Karpas-422 (cell line): ENCODE measurements at regions not wholly inside any gene's neighbourhood (a gene's known extent, or its start where the extent isn't known, plus 50 kb on each side); places are given as distances from the start of the nearest gene placed in this dataset.

Experiments used
- DNase-seq: peaks from one replicate; pipeline ENCODE4 v3.0.0-alpha.2; 2015
- H2AFZ ChIP-seq: fragments of 200-600 bp; sonication (generic); 2 replicates; pipeline ENCODE4 v1.6.1; 2014; ENCODE audit warnings: antibody characterized with exemption, low read length, mixed read lengths
- H3K27ac ChIP-seq: fragments of 200-600 bp; sonication (generic); 2 replicates; pipeline ENCODE4 v1.5.1; 2014; ENCODE audit warnings: mild to moderate bottlenecking, low read length, moderate library complexity
- H3K27me3 ChIP-seq: fragments of 200-600 bp; sonication (generic); 2 replicates; pipeline ENCODE4 v1.6.1; 2014; ENCODE audit warnings: low read length, mixed read lengths
- H3K36me3 ChIP-seq: fragments of 200-600 bp; sonication (generic); 2 replicates; pipeline ENCODE4 v1.6.1; 2014; ENCODE audit warnings: low read length, mixed read lengths; ENCODE audit not compliant: insufficient read depth
- H3K4me1 ChIP-seq: fragments of 200-600 bp; sonication (generic); 2 replicates; pipeline ENCODE4 v1.6.1; 2014; ENCODE audit warnings: mild to moderate bottlenecking, low read length, mixed read lengths
- H3K4me2 ChIP-seq: fragments of 200-600 bp; sonication (generic); 2 replicates; pipeline ENCODE4 v1.6.1; 2014; ENCODE audit warnings: low read length, low read depth, mild to moderate bottlenecking; ENCODE audit not compliant: poor library complexity, severe bottlenecking
- H3K4me3 ChIP-seq: fragments of 200-600 bp; sonication (generic); 2 replicates; pipeline ENCODE4 v1.5.1; 2014; ENCODE audit warnings: mild to moderate bottlenecking, antibody characterized with exemption, low read length, mixed read lengths
- H3K79me2 ChIP-seq: fragments of 200-600 bp; sonication (generic); 2 replicates; pipeline ENCODE4 v1.6.1; 2014; ENCODE audit warnings: mild to moderate bottlenecking, low read length, mixed read lengths
- H3K9ac ChIP-seq: fragments of 200-600 bp; sonication (generic); 2 replicates; pipeline ENCODE4 v1.6.0; 2014; ENCODE audit warnings: low read length
- H3K9me2 ChIP-seq: fragments of 200-600 bp; sonication (generic), shearing (Covaris generic); replicated peaks from 2 replicates; pipeline ENCODE4 v1.6.0; 2014; ENCODE audit warnings: mild to moderate bottlenecking, low read length, moderate library complexity; ENCODE audit not compliant: insufficient read depth
- H3K9me3 ChIP-seq: fragments of 300-700, 200-600 bp; sonication (generic); 2 replicates; pipeline ENCODE4 v1.6.1; 2014; ENCODE audit warnings: low read length, mixed read lengths
- H4K20me1 ChIP-seq: fragments of 200-600 bp; sonication (generic); 2 replicates; pipeline ENCODE4 v1.6.1; 2014; ENCODE audit warnings: mild to moderate bottlenecking, antibody characterized with exemption, low read length, low read depth; ENCODE audit not compliant: insufficient read depth

- H3K4me1 ChIP-seq: no peaks in the 10 kb centered on the region
- H3K4me3 ChIP-seq: no peak overlapping the region
- no peak for DNase-seq
- no peaks in the 10 kb centered on the region for H4K20me1 ChIP-seq
- H3K36me3 ChIP-seq: no peaks in the 10 kb centered on the region
- no peaks in the 10 kb centered on the region for H3K27me3 ChIP-seq
- no peak overlapping the region for H3K27ac ChIP-seq
- H3K9me3 ChIP-seq: peaks cover 4% of the 10 kb centered on the region
- H3K9me2 ChIP-seq: no peaks in the 10 kb centered on the region
- H3K4me2 ChIP-seq: no peak overlapping the region
- H2AFZ ChIP-seq: no peak overlapping the region
- H3K79me2 ChIP-seq: no peaks in the 10 kb centered on the region
- H3K9ac ChIP-seq: no peak overlapping the region
These were observed 73.8 kb downstream of the DHRS2 start for GRCh38 chr14:23709923-23710322.

GRCh38 chr14:23712287-23712686, 76.1 kb downstream of the DHRS2 start:
- H3K9me2 ChIP-seq: no peaks in the 10 kb centered on the region
- H4K20me1 ChIP-seq: no peaks in the 10 kb centered on the region
- no peak overlapping the region for H3K9ac ChIP-seq
- DNase-seq: no peak
- H3K27me3 ChIP-seq: no peaks in the 10 kb centered on the region
- H3K4me1 ChIP-seq: no peaks in the 10 kb centered on the region
- H3K4me2 ChIP-seq: no peak overlapping the region
- H3K9me3 ChIP-seq: no peaks in the 10 kb centered on the region
- no peaks in the 10 kb centered on the region for H3K79me2 ChIP-seq
- H3K27ac ChIP-seq: no peak overlapping the region
- H3K36me3 ChIP-seq: no peaks in the 10 kb centered on the region
- no peak overlapping the region for H3K4me3 ChIP-seq
- H2AFZ ChIP-seq: no peak overlapping the region

DNA sequence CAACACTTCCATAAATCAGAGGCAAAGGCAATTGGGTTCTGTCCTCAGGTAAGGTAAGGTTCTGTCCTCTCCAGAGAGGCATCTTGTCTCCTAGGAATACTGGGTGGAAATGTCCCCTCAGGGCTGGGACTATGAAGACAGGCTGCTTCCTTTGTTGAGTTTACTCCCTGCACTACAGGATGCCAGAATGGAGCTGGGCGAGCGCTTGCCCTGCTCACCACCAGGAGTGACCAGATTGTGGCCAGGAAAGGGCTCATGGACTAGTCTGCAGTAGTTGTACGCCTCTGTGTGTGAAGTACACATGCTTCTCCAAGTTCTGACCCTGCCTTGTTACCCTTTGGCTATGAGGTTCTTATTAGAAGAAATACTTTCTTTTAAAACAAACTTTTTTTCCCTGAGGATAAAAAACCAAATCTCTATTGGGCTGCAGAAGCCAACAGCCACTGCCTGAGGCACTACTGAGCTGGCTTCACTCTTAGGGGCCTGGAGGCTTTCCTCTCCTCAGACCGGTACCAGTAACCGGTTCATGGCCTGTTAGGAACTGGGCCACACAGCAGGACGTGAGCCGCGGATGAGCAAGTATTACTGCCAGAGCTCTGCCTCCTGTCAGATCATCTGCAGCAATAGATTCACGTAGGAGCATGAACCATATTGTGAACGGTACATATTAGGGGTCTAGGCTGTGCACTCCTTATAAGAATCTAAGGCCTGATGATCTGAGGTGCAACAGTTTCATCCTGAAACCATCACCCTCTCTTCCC, 83.2 kb downstream of the DHRS2 start:
- DNase-seq: no peak
- Histone ChIP-seq H3K36me3 (no peaks in the 10 kb centered on the region), H3K4me3 (no peak overlapping the region), H3K9me3 (no peaks in the 10 kb centered on the region), H3K9ac (no peak overlapping the region), H2AFZ (no peak overlapping the region), H3K79me2 (no peaks in the 10 kb centered on the region), H4K20me1 (no peaks in the 10 kb centered on the region), H3K4me2 (no peak overlapping the region), H3K4me1 (no peaks in the 10 kb centered on the region), H3K9me2 (no peaks in the 10 kb centered on the region), H3K27ac (no peak overlapping the region), H3K27me3 (0 out of 2 replicates have a peak, but pooled peaks cover 3% of the 10 kb centered on the region)

- H3K27ac ChIP-seq: no peak overlapping the region
- no peak overlapping the region for H3K4me2 ChIP-seq
- H3K4me3 ChIP-seq: no peak overlapping the region
- no peak overlapping the region for H3K9ac ChIP-seq
- H3K9me2 ChIP-seq: no peaks in the 10 kb centered on the region
- 0 out of 2 replicates have a peak, but pooled peaks cover 3% of the 10 kb centered on the region for H3K27me3 ChIP-seq
- H4K20me1 ChIP-seq: no peaks in the 10 kb centered on the region
- no peak for DNase-seq
- no peaks in the 10 kb centered on the region for H3K4me1 ChIP-seq
- H2AFZ ChIP-seq: no peak overlapping the region
- no peaks in the 10 kb centered on the region for H3K9me3 ChIP-seq
- H3K36me3 ChIP-seq: no peaks in the 10 kb centered on the region
- H3K79me2 ChIP-seq: no peaks in the 10 kb centered on the region
These were observed 86.5 kb downstream of the DHRS2 start for GRCh38 chr14:23722675-23723074.

GRCh38 chr14:23723911-23724310, 87.7 kb downstream of the DHRS2 start:
- H3K4me1 ChIP-seq: no peaks in the 10 kb centered on the region
- no peak overlapping the region for H2AFZ ChIP-seq
- no peak for DNase-seq
- no peaks in the 10 kb centered on the region for H3K36me3 ChIP-seq
- no peaks in the 10 kb centered on the region for H4K20me1 ChIP-seq
- H3K9me3 ChIP-seq: no peaks in the 10 kb centered on the region
- no peaks in the 10 kb centered on the region for H3K9me2 ChIP-seq
- H3K4me3 ChIP-seq: no peak overlapping the region
- 0 out of 2 replicates have a peak, but pooled peaks cover 3% of the 10 kb centered on the region for H3K27me3 ChIP-seq
- no peak overlapping the region for H3K4me2 ChIP-seq
- H3K79me2 ChIP-seq: no peaks in the 10 kb centered on the region
- H3K9ac ChIP-seq: no peak overlapping the region
- H3K27ac ChIP-seq: no peak overlapping the region

DNA sequence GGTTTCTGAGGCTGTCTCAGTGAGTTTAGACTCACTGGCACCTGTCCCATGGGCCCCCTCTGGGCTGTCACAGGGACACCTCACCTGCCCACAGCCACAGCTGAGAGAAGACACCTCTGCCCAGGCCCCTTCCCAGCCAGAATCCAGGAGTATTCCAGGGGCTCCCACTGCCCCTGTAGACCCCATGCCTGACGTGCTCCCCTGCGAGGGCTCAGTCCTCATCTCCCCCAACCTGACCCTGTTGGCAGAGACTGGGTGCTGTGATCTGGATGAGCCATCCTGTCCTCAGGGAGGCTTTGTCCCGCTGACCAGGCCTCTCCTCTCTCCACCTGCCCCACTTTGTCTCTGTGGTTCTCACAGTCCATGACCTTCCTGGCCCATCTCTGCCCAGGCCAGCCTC, 89.4 kb downstream of the DHRS2 start:
- H3K79me2 ChIP-seq: no peaks in the 10 kb centered on the region
- H3K27ac ChIP-seq: no peak overlapping the region
- no peaks in the 10 kb centered on the region for H3K36me3 ChIP-seq
- H4K20me1 ChIP-seq: no peaks in the 10 kb centered on the region
- no peak overlapping the region for H3K4me3 ChIP-seq
- 0 out of 2 replicates have a peak, but pooled peaks cover 3% of the 10 kb centered on the region for H3K27me3 ChIP-seq
- no peaks in the 10 kb centered on the region for H3K9me2 ChIP-seq
- no peak overlapping the region for H3K9ac ChIP-seq
- no peak overlapping the region for H2AFZ ChIP-seq
- H3K9me3 ChIP-seq: no peaks in the 10 kb centered on the region
- H3K4me1 ChIP-seq: no peaks in the 10 kb centered on the region
- H3K4me2 ChIP-seq: no peak overlapping the region
- no peak for DNase-seq

GRCh38 chr14:23725980-23726710, 90.0 kb downstream of the DHRS2 start:
- H3K9me3 ChIP-seq: no peaks in the 10 kb centered on the region
- 0 out of 2 replicates have a peak, but pooled peaks cover 3% of the 10 kb centered on the region for H3K27me3 ChIP-seq
- H4K20me1 ChIP-seq: no peaks in the 10 kb centered on the region
- H3K4me1 ChIP-seq: no peaks in the 10 kb centered on the region
- H2AFZ ChIP-seq: no peak overlapping the region
- DNase-seq: no peak
- H3K9ac ChIP-seq: no peak overlapping the region
- no peaks in the 10 kb centered on the region for H3K9me2 ChIP-seq
- no peaks in the 10 kb centered on the region for H3K36me3 ChIP-seq
- H3K4me2 ChIP-seq: no peak overlapping the region
- H3K79me2 ChIP-seq: no peaks in the 10 kb centered on the region
- no peak overlapping the region for H3K27ac ChIP-seq
- no peak overlapping the region for H3K4me3 ChIP-seq

DNA sequence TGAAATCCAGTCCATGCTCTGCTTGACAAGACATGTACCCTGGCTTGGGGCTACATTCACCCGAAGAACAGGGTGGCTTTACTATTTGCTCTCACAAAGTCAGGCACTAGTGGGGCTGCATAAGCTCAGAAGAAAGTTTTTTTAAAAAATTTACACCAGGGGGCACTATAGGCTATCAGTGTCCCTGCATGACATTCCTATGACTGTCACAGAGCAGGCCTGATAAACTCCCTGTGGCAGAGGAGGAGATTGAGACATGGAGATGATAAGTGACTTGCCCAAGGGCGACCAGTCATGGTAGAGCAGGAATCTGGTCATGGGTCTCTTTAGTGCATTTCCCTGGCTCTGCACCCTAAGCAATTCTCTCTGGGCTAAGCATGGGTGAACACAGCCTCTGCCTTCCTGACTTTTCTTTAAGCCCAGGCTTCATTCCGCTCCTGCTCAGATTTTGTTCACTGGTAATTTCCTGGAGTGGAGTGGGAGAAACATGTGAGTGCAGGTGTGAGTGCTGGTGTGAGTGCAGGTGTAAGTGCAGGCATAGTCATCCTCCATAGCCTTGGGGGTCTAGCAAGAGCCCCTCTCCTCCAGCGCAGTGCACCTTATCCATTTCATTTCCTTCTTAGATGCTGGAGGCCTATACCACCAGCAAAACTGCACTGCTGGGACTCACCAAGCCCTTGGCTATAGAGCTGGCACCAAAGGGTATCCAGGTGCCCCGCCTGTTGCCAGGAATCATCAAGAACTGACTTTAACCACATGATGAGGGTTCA, 91.6 kb downstream of the DHRS2 start:
- no peaks in the 10 kb centered on the region for H3K36me3 ChIP-seq
- no peaks in the 10 kb centered on the region for H3K9me2 ChIP-seq
- no peak overlapping the region for H2AFZ ChIP-seq
- H3K27me3 ChIP-seq: 0 out of 2 replicates have a peak, but pooled peaks cover 3% of the 10 kb centered on the region
- no peak overlapping the region for H3K27ac ChIP-seq
- no peak overlapping the region for H3K9ac ChIP-seq
- no peak overlapping the region for H3K4me3 ChIP-seq
- no peaks in the 10 kb centered on the region for H3K4me1 ChIP-seq
- no peak overlapping the region for H3K4me2 ChIP-seq
- no peaks in the 10 kb centered on the region for H4K20me1 ChIP-seq
- no peaks in the 10 kb centered on the region for H3K9me3 ChIP-seq
- no peaks in the 10 kb centered on the region for H3K79me2 ChIP-seq
- DNase-seq: peak; percentile 86
